Activated T-cell treated with anti-CD3 and anti-CD28 coated beads, Interleukin-2, amount 50 U/mL, for 4 hours (primary cell): ENCODE measurements at regions not wholly inside any gene's neighbourhood (a gene's known extent, or its start where the extent isn't known, plus 50 kb on each side); places are given as distances from the start of the nearest gene placed in this dataset.
A peak's percentile ranks its signal among the peaks of the same experiment; 100 is the strongest.

Experiments
- ATAC-seq, 2 donors: fragments of 200-7000 bp; cut with Tn5 transposase; one replicate each; pipeline ENCODE4 v1.10.0; 2021
- DNase-seq: peaks from one replicate; pipeline ENCODE4 v3.0.0-alpha.2; 2020
- H3K27me3 Mint-ChIP-seq: one replicate; pipeline ENCODE4 v1.8.0; 2021; ENCODE audit warnings: low read depth, mixed read lengths
- H3K36me3 Mint-ChIP-seq: one replicate; pipeline ENCODE4 v1.8.0; 2022; ENCODE audit warnings: mixed read lengths; ENCODE audit not compliant: insufficient read depth
- H3K4me1 Mint-ChIP-seq: one replicate; pipeline ENCODE4 v1.8.0; 2021; ENCODE audit warnings: low read depth, mixed read lengths
- H3K4me3 Mint-ChIP-seq: one replicate; pipeline ENCODE4 v1.8.0; 2021; ENCODE audit warnings: mild to moderate bottlenecking, moderate library complexity, mixed read lengths
- H3K9me3 Mint-ChIP-seq: one replicate; pipeline ENCODE4 v1.8.0; 2021; ENCODE audit warnings: mixed read lengths

- DNase-seq = no peak
- ATAC-seq = no peak
- H3K36me3 Mint-ChIP-seq = no peaks in the 10 kb centered on the region
- H3K27me3 Mint-ChIP-seq = peaks cover 4% of the 10 kb centered on the region
- no peaks in the 10 kb centered on the region for H3K9me3 Mint-ChIP-seq
- H3K4me1 Mint-ChIP-seq = no peaks in the 10 kb centered on the region
- H3K4me3 Mint-ChIP-seq = no peak overlapping the region
These were observed 97.1 kb downstream of the LIPG start for GRCh38 chr18:49658823-49659404.

GRCh38 chr18:49656073-49656692, 94.3 kb downstream of the LIPG start:
- Mint-ChIP-seq H3K36me3 (no peaks in the 10 kb centered on the region), H3K9me3 (no peaks in the 10 kb centered on the region), H3K4me1 (peaks cover 2% of the 10 kb centered on the region), H3K27me3 (no peaks in the 10 kb centered on the region), H3K4me3 (no peak overlapping the region)
- ATAC-seq (peak in 1 of 2 donors; percentile 30), DNase-seq (no peak)

- no peak for ATAC-seq
- no peak for DNase-seq
- H3K36me3 Mint-ChIP-seq = no peaks in the 10 kb centered on the region
- H3K4me3 Mint-ChIP-seq = no peak overlapping the region
- H3K9me3 Mint-ChIP-seq = no peaks in the 10 kb centered on the region
- no peaks in the 10 kb centered on the region for H3K27me3 Mint-ChIP-seq
- peaks cover 2% of the 10 kb centered on the region for H3K4me1 Mint-ChIP-seq
These were observed 93.6 kb downstream of the LIPG start for GRCh38 chr18:49655266-49656072.

- Mint-ChIP-seq H3K4me3 (no peak overlapping the region), H3K4me1 (peaks cover 2% of the 10 kb centered on the region), H3K27me3 (no peaks in the 10 kb centered on the region), H3K9me3 (no peaks in the 10 kb centered on the region), H3K36me3 (no peaks in the 10 kb centered on the region)
- ATAC-seq (no peak), DNase-seq (no peak)
These were observed 92.5 kb downstream of the LIPG start for GRCh38 chr18:49654347-49654746.

GRCh38 chr18:49652881-49653724, 91.2 kb downstream of the LIPG start:
- DNase-seq (no peak), ATAC-seq (no peak)
- Mint-ChIP-seq H3K4me3 (no peak overlapping the region), H3K36me3 (no peaks in the 10 kb centered on the region), H3K4me1 (peaks cover 2% of the 10 kb centered on the region), H3K27me3 (no peaks in the 10 kb centered on the region), H3K9me3 (no peaks in the 10 kb centered on the region)

GRCh38 chr18:49651033-49651432, 89.2 kb downstream of the LIPG start:
- H3K36me3 Mint-ChIP-seq = no peaks in the 10 kb centered on the region
- H3K4me1 Mint-ChIP-seq = peaks cover 2% of the 10 kb centered on the region
- no peak for DNase-seq
- no peak overlapping the region for H3K4me3 Mint-ChIP-seq
- no peaks in the 10 kb centered on the region for H3K9me3 Mint-ChIP-seq
- no peaks in the 10 kb centered on the region for H3K27me3 Mint-ChIP-seq
- no peak for ATAC-seq

- Mint-ChIP-seq H3K4me1 (peaks cover 2% of the 10 kb centered on the region), H3K27me3 (no peaks in the 10 kb centered on the region), H3K9me3 (no peaks in the 10 kb centered on the region), H3K4me3 (no peak overlapping the region), H3K36me3 (no peaks in the 10 kb centered on the region)
- DNase-seq (no peak), ATAC-seq (no peak)
These were observed 88.6 kb downstream of the LIPG start for GRCh38 chr18:49650426-49650891.

- Mint-ChIP-seq H3K4me1 (peaks cover 2% of the 10 kb centered on the region), H3K4me3 (no peak overlapping the region)
These were observed 87.0 kb downstream of the LIPG start for GRCh38 chr18:49648811-49649210.

More at GRCh38 chr18:49648811-49649210, 87.0 kb downstream of the LIPG start:
- no peaks in the 10 kb centered on the region for H3K9me3 Mint-ChIP-seq
- no peaks in the 10 kb centered on the region for H3K36me3 Mint-ChIP-seq
- peaks cover 1% of the 10 kb centered on the region for H3K27me3 Mint-ChIP-seq
- DNase-seq (no peak), ATAC-seq (no peak)
